Activated CD4-positive, alpha-beta T cell treated with anti-CD3 and anti-CD28 coated beads, Interleukin-10, Interleukin-2, amounts not matched to agents 100 ng/mL and 50 ng/mL, durations not matched to agents 16 hours and 8 hours (primary cell): ENCODE measurements at regions not wholly inside any gene's neighbourhood (a gene's known extent, or its start where the extent isn't known, plus 50 kb on each side); places are given as distances from the start of the nearest gene placed in this dataset.
"Not testable (repeated sequence)": the region's sequence is repeated elsewhere in the genome, so short reads cannot be mapped to it uniquely, and the experiment has no call there.

Source experiments
- DNase-seq: peaks from one replicate; pipeline ENCODE4 v3.0.0-alpha.2; 2020

- no peak for DNase-seq
Observed at GRCh38 chr7:110522761-110523200, 568.1 kb upstream of the LRRN3 start.

GRCh38 chr7:110529175-110529574, 561.8 kb upstream of the LRRN3 start:
- no peak for DNase-seq

GRCh38 chr7:110531186-110531585, 559.7 kb upstream of the LRRN3 start:
- DNase-seq: no peak

- no peak for DNase-seq
Observed at GRCh38 chr7:110534241-110534931, 556.5 kb upstream of the LRRN3 start.

- DNase-seq: no peak
Observed at GRCh38 chr7:110539216-110539615, 551.7 kb upstream of the LRRN3 start.

GRCh38 chr7:110541962-110542361, 549.0 kb upstream of the LRRN3 start:
- no peak for DNase-seq

- no peak for DNase-seq
Observed at GRCh38 chr7:110544194-110544593, 546.7 kb upstream of the LRRN3 start.

- no peak for DNase-seq
Observed at GRCh38 chr7:110548372-110548771, 542.6 kb upstream of the LRRN3 start.

- no peak for DNase-seq
Observed at GRCh38 chr7:110557136-110557535, 533.8 kb upstream of the LRRN3 start.

GRCh38 chr7:110563286-110563685, 527.6 kb upstream of the LRRN3 start:
- not testable (repeated sequence) for DNase-seq

GRCh38 chr7:110564246-110564645, 526.7 kb upstream of the LRRN3 start:
- no peak for DNase-seq

GRCh38 chr7:110568388-110568787, 522.5 kb upstream of the LRRN3 start:
- no peak for DNase-seq

GRCh38 chr7:110568932-110569331, 522.0 kb upstream of the LRRN3 start:
- no peak for DNase-seq

- no peak for DNase-seq
Observed at GRCh38 chr7:110569486-110570205, 521.3 kb upstream of the LRRN3 start.

GRCh38 chr7:110573862-110574528, 516.9 kb upstream of the LRRN3 start:
- no peak for DNase-seq

- DNase-seq: no peak
Observed at GRCh38 chr7:110587294-110587693, 503.6 kb upstream of the LRRN3 start.

GRCh38 chr7:110590415-110590814, 500.5 kb upstream of the LRRN3 start:
- DNase-seq: no peak

- DNase-seq: peak; percentile 5
Observed at GRCh38 chr7:110591341-110591740, 499.6 kb upstream of the LRRN3 start.

- no peak for DNase-seq
Observed at GRCh38 chr7:110592557-110592956, 498.4 kb upstream of the LRRN3 start.

- DNase-seq: no peak
Observed at GRCh38 chr7:110593355-110593754, 497.6 kb upstream of the LRRN3 start.

- DNase-seq: no peak
Observed at GRCh38 chr7:110595694-110596093, 495.2 kb upstream of the LRRN3 start.

- no peak for DNase-seq
Observed at GRCh38 chr7:110600956-110601355, 490.0 kb upstream of the LRRN3 start.

GRCh38 chr7:110601710-110602109, 489.2 kb upstream of the LRRN3 start:
- DNase-seq: no peak

- DNase-seq: no peak
Observed at GRCh38 chr7:110604206-110604605, 486.7 kb upstream of the LRRN3 start.
